K562 (cell line): ENCODE measurements at regions not wholly inside any gene's neighbourhood (a gene's known extent, or its start where the extent isn't known, plus 50 kb on each side); places are given as distances from the start of the nearest gene placed in this dataset.
A peak's percentile ranks its signal among the peaks of the same experiment; 100 is the strongest.

Experiments
- ADNP ChIP-seq: fragments of 200-800 bp; sonication (Bioruptor generic); IDR thresholded peaks from 2 replicates; pipeline ENCODE4 v1.6.1; 2016; ENCODE audit warnings: missing genetic modification characterization, missing compliant biosample characterization
- ATF7 ChIP-seq: fragments of 450-650 bp; IDR thresholded peaks from 2 replicates; pipeline ENCODE4 v1.7.1; 2014; ENCODE audit warnings: mild to moderate bottlenecking, moderate library complexity
- CAMTA2 ChIP-seq: fragments of 250-450 bp; sonication (Bioruptor Pico); conservative IDR thresholded peaks from 2 replicates; pipeline ENCODE4 v1.5.1; 2022
- HDAC1 ChIP-seq, 2 experiments: fragments of 450-650 bp; IDR thresholded peaks; 2 replicates each; pipeline ENCODE4 v1.6.1; 2016 to 2017; ENCODE audit warnings: inconsistent platforms in 1 of 2, mild to moderate bottlenecking in 1 of 2, moderate library complexity in 1 of 2
- L3MBTL2 ChIP-seq: fragments of 450-650 bp; IDR thresholded peaks from 2 replicates; pipeline ENCODE4 v1.6.1; 2016; ENCODE audit warnings: mild to moderate bottlenecking, moderate library complexity
- MCM2 ChIP-seq: fragments of 450-650 bp; IDR thresholded peaks from 2 replicates; pipeline ENCODE4 v1.6.1; 2017; ENCODE audit warnings: low read depth, mild to moderate bottlenecking
- NR1H2 ChIP-seq: sonication (generic); formaldehyde crosslinking; IDR thresholded peaks from 2 replicates; pipeline ENCODE4 v1.4.0; 2020; ENCODE audit warnings: mild to moderate bottlenecking, missing genetic modification reagents
- PBX2 ChIP-seq, 2 experiments: IDR thresholded peaks in 1 of 2; conservative IDR thresholded peaks in 1 of 2; 2 replicates each; pipeline ENCODE4 v1.6.1; 2016; ENCODE audit warnings: low read depth in 2 of 2, mild to moderate bottlenecking in 1 of 2, missing compliant biosample characterization in 1 of 2, missing genetic modification characterization in 1 of 2, moderate library complexity in 1 of 2
- RCOR1 ChIP-seq, 2 experiments: IDR thresholded peaks; 2 replicates each; pipeline ENCODE4 v1.6.1; 2012; ENCODE audit warnings: low read depth in 2 of 2, low read length in 2 of 2, borderline replicate concordance in 1 of 2, improper control_type of control experiment in 1 of 2
- SAFB2 ChIP-seq: fragments of 200-400 bp; formaldehyde crosslinking; IDR thresholded peaks from 2 replicates; pipeline ENCODE4 v1.6.1; 2018; ENCODE audit warnings: borderline replicate concordance, low read length, low read depth, moderate library complexity; ENCODE audit not compliant: severe bottlenecking
- SLC30A9 ChIP-seq: fragments of 250-450 bp; sonication (Bioruptor Pico); IDR thresholded peaks from 2 replicates; pipeline ENCODE4 v1.8.0; 2022; ENCODE audit warnings: mild to moderate bottlenecking, moderate library complexity
- SMAD3 ChIP-seq: fragments of 450-650 bp; formaldehyde crosslinking; conservative IDR thresholded peaks from 2 replicates; pipeline ENCODE4 v1.4.0; 2020; ENCODE audit warnings: mild to moderate bottlenecking
- TAL1 ChIP-seq: fragments of 450-650 bp; IDR thresholded peaks from 2 replicates; pipeline ENCODE4 v1.6.1; 2016; ENCODE audit warnings: mild to moderate bottlenecking
- TEAD4 ChIP-seq, 2 experiments: sonication (generic) in 1 of 2; formaldehyde crosslinking in 1 of 2; IDR thresholded peaks; 2 replicates each; pipeline versions ENCODE4 v1.6.1 to v1.8.0; 2012 to 2022; ENCODE audit warnings: borderline replicate concordance in 1 of 2, inconsistent platforms in 1 of 2, low read length in 1 of 2, mild to moderate bottlenecking in 1 of 2, missing genetic modification reagents in 1 of 2
- ZBTB1 ChIP-seq: sonication (generic); formaldehyde crosslinking; IDR thresholded peaks from 2 replicates; pipeline ENCODE4 v1.8.1; 2023; ENCODE audit warnings: missing genetic modification reagents, low read depth, mild to moderate bottlenecking, borderline replicate concordance
- ZFP30 ChIP-seq: fragments of 250-450 bp; sonication (Bioruptor Pico); IDR thresholded peaks from 2 replicates; pipeline ENCODE4 v1.8.0; 2022; ENCODE audit warnings: moderate library complexity, mild to moderate bottlenecking, inconsistent platforms, borderline replicate concordance
- ZNF197 ChIP-seq: fragments of 200-800 bp; sonication (Bioruptor generic); IDR thresholded peaks from 2 replicates; pipeline ENCODE4 v1.6.1; 2016; ENCODE audit warnings: low read depth, missing genetic modification characterization, missing compliant biosample characterization
- ZNF263 ChIP-seq: sonication (generic); formaldehyde crosslinking; IDR thresholded peaks from 2 replicates; pipeline ENCODE4 v1.8.0; 2022; ENCODE audit warnings: mild to moderate bottlenecking, missing genetic modification reagents, borderline replicate concordance
- ZNF592 ChIP-seq: fragments of 450-650 bp; IDR thresholded peaks from 2 replicates; pipeline ENCODE4 v1.6.1; 2017; ENCODE audit warnings: antibody characterized with exemption, mild to moderate bottlenecking
- ZNF655 ChIP-seq: fragments of 250-450 bp; sonication (Bioruptor Pico); IDR thresholded peaks from 2 replicates; pipeline ENCODE4 v1.5.0; 2021
- ZNF75A ChIP-seq: fragments of 450-650 bp; formaldehyde crosslinking; IDR thresholded peaks from 2 replicates; pipeline ENCODE4 v1.4.0; 2020; ENCODE audit warnings: mild to moderate bottlenecking

GRCh38 chr6:100271625-100272024 lies 193.1 kb downstream of the SIM1 start (continued):
- TF ChIP-seq ZNF75A (no peak), ADNP (no peak), SAFB2 (no peak), ZFP30 (CRISPR knock-in tag) (no peak), ZNF592 (peak; percentile 33; the same call in 1 of the 2 replicates), NR1H2 (no peak), ZNF655 (no peak), ZBTB1 (CRISPR knock-in tag) (no peak), RCOR1 (IDR thresholded peaks at IDR 0.05; ENCODE audit: borderline replicate concordance in 1 of 2, low read depth in 2 of 2, low read length in 2 of 2) (peak in 1 of 2 experiments; percentile 48; a peak in 1 of 4 replicates), HDAC1 (IDR thresholded peaks at IDR 0.05) (no peak), ATF7 (no peak), MCM2 (no peak), ZNF197 (CRISPR knock-in tag) (no peak), TEAD4 (IDR thresholded peaks at IDR 0.05; ENCODE audit: low read length) (peak; percentile 56; the same call in 1 of the 2 replicates), TEAD4 (CRISPR knock-in tag; IDR thresholded peaks at IDR 0.05; ENCODE audit: borderline replicate concordance) (no peak), TAL1 (peak; percentile 52; the same call in 1 of the 2 replicates), L3MBTL2 (peak; percentile 82), CAMTA2 (CRISPR knock-in tag) (no peak), ZNF263 (CRISPR knock-in tag) (no peak), PBX2 (CRISPR knock-in tag; IDR thresholded peaks at IDR 0.05; ENCODE audit: low read depth) (no peak), PBX2 (tag; conservative IDR thresholded peaks at IDR 0.05; ENCODE audit: low read depth) (0 out of 2 replicates have a peak, but pooled peaks have one; percentile 33), SMAD3 (CRISPR knock-in tag) (no peak), SLC30A9 (no peak)
